Neuronal stem cell (in vitro differentiated cells): ENCODE measurements at regions not wholly inside any gene's neighbourhood (a gene's known extent, or its start where the extent isn't known, plus 50 kb on each side); places are given as distances from the start of the nearest gene placed in this dataset.

Source experiments
- DNase-seq: peaks from one replicate; pipeline ENCODE4 v3.0.0-alpha.2; 2013; ENCODE audit warnings: low spot score
- H2AFZ ChIP-seq: one replicate; pipeline ENCODE4 v1.6.1; 2013; ENCODE audit warnings: mild to moderate bottlenecking, low read length, inconsistent platforms
- H2AK5ac ChIP-seq: 2 replicates; pipeline ENCODE4 v1.6.1; 2013; ENCODE audit warnings: low read depth, mild to moderate bottlenecking, inconsistent platforms, low read length, moderate library complexity, mixed read lengths
- H2BK120ac ChIP-seq: 2 replicates; pipeline ENCODE4 v1.6.1; 2013; ENCODE audit warnings: low read depth, mild to moderate bottlenecking, inconsistent platforms, low read length, moderate library complexity, mixed read lengths
- H2BK12ac ChIP-seq: one replicate; pipeline ENCODE4 v1.6.1; 2013; ENCODE audit warnings: low read length, inconsistent platforms
- H2BK15ac ChIP-seq: 2 replicates; pipeline ENCODE4 v1.6.1; 2013; ENCODE audit warnings: mild to moderate bottlenecking, low read length, inconsistent platforms, mixed read lengths
- H2BK5ac ChIP-seq: one replicate; pipeline ENCODE4 v1.6.1; 2013; ENCODE audit warnings: inconsistent platforms, mild to moderate bottlenecking, low read length, moderate library complexity
- H3K14ac ChIP-seq: one replicate; pipeline ENCODE4 v1.6.1; 2013; ENCODE audit warnings: low read length, inconsistent platforms
- H3K18ac ChIP-seq: 2 replicates; pipeline ENCODE4 v1.6.1; 2013; ENCODE audit warnings: low read length, inconsistent platforms
- H3K23ac ChIP-seq: 2 replicates; pipeline ENCODE4 v1.6.1; 2013; ENCODE audit warnings: low read depth, mild to moderate bottlenecking, mixed read lengths, low read length, inconsistent platforms; ENCODE audit not compliant: poor library complexity
- H3K27ac ChIP-seq: replicated peaks from 3 replicates; pipeline ENCODE4 v1.5.1; 2013; ENCODE audit warnings: low read length, inconsistent platforms
- H3K27me3 ChIP-seq, 3 experiments: 2 replicates each; pipeline ENCODE4 v1.6.1; 2013; ENCODE audit warnings: low read length in 3 of 3, mild to moderate bottlenecking in 2 of 3, inconsistent platforms in 1 of 3, low read depth in 1 of 3, mixed read lengths in 1 of 3, moderate library complexity in 1 of 3; ENCODE audit not compliant: control insufficient read depth in 3 of 3, insufficient read depth in 3 of 3
- H3K36me3 ChIP-seq, 2 donors: replicated peaks in 1 of 2; 2 replicates each; pipeline ENCODE4 v1.6.1; 2013; ENCODE audit warnings: low read length in 2 of 2; ENCODE audit not compliant: control insufficient read depth in 2 of 2, insufficient read depth in 2 of 2
- H3K4ac ChIP-seq: 2 replicates; pipeline ENCODE4 v1.6.1; 2013; ENCODE audit warnings: inconsistent platforms, mild to moderate bottlenecking, low read length, moderate library complexity
- H3K4me1 ChIP-seq, 2 donors: 1 replicate in 1 of 2; 2 replicates in 1 of 2; pipeline ENCODE4 v1.6.1; 2013; ENCODE audit warnings: low read length in 2 of 2, low read depth in 1 of 2; ENCODE audit not compliant: control insufficient read depth in 2 of 2, insufficient read depth in 1 of 2
- H3K4me2 ChIP-seq: one replicate; pipeline ENCODE4 v1.6.1; 2013; ENCODE audit warnings: mild to moderate bottlenecking, low read length, inconsistent platforms; ENCODE audit not compliant: insufficient read depth, poor library complexity, severe bottlenecking
- H3K4me3 ChIP-seq, 2 donors: 2 replicates each; pipeline ENCODE4 v1.5.1; 2013; ENCODE audit warnings: low read length in 2 of 2, mild to moderate bottlenecking in 2 of 2, inconsistent platforms in 1 of 2, moderate library complexity in 1 of 2
- H3K79me1 ChIP-seq: one replicate; pipeline ENCODE4 v1.6.1; 2013; ENCODE audit warnings: low read depth, mild to moderate bottlenecking, inconsistent platforms, low read length, moderate library complexity
- H3K9ac ChIP-seq: one replicate; pipeline ENCODE4 v1.6.1; 2013; ENCODE audit warnings: mild to moderate bottlenecking, low read depth, low read length, inconsistent platforms; ENCODE audit not compliant: poor library complexity
- H3K9me3 ChIP-seq, 2 donors: replicated peaks in 1 of 2; 2 replicates each; pipeline versions ENCODE3 to v1.6.1; 2013; ENCODE audit warnings: low read length in 2 of 2, mild to moderate bottlenecking in 2 of 2, inconsistent platforms in 1 of 2, low read depth in 1 of 2, mixed read lengths in 1 of 2, moderate library complexity in 1 of 2; ENCODE audit not compliant: control insufficient read depth in 2 of 2, insufficient read depth in 1 of 2
- H4K8ac ChIP-seq: one replicate; pipeline ENCODE4 v1.6.1; 2013; ENCODE audit warnings: low read depth, mild to moderate bottlenecking, inconsistent platforms, low read length, moderate library complexity
- H4K91ac ChIP-seq: one replicate; pipeline ENCODE4 v1.6.1; 2013; ENCODE audit warnings: low read length, low read depth, mild to moderate bottlenecking, inconsistent platforms; ENCODE audit not compliant: poor library complexity
- WGBS, 2 donors: extraction: QIAGEN DNeasy Blood & Tissue Kit; methylation state at CpG; one replicate each; pipeline ENCODE4 v1.1.7; 2013; ENCODE audit warnings: missing lambda C conversion rate in 2 of 2, mixed read lengths in 1 of 2; ENCODE audit not compliant: insufficient read length in 2 of 2, insufficient replicate concordance in 1 of 2; ENCODE audit errors: extremely low coverage in 2 of 2; 5-methylcytosine and 5-hydroxymethylcytosine counted together

DNA sequence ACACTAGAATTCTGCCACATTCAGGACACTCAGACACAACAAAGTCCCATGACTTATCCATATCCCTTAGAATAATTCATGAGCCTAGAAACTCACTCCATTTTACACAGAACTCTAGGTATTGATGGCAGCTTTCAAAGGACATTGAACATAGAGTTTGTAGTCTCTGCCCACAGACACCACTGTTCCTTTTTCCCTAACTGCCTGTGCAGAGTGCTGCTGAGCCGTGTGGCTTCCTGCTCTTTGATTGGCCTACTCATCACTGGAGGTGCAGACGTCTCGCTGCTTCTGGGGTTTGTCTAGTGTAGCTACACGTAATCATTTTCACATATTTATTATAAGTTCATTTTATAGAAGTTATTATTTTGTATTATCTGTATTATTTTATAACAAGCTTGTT, 407.6 kb downstream of the PREX1 start:
- no peaks in the 10 kb centered on the region for H3K9me3 ChIP-seq
- no peak overlapping the region for H3K14ac ChIP-seq
- H3K4ac ChIP-seq, result no peak overlapping the region
- no peak overlapping the region for H2BK5ac ChIP-seq
- no peak overlapping the region for H3K18ac ChIP-seq
- H3K79me1 ChIP-seq, result no peaks in the 10 kb centered on the region
- no peak overlapping the region for H2BK15ac ChIP-seq
- H4K91ac ChIP-seq, result no peak overlapping the region
- H2BK120ac ChIP-seq, result no peak overlapping the region
- no peak overlapping the region for H2BK12ac ChIP-seq
- no peak overlapping the region for H2AK5ac ChIP-seq
- H3K9ac ChIP-seq, result no peak overlapping the region
- no peaks in the 10 kb centered on the region for H3K36me3 ChIP-seq
- no peak overlapping the region for H2AFZ ChIP-seq
- peaks cover 0 to 3% of the 10 kb centered on the region in 2 donors for H3K4me1 ChIP-seq
- no peak overlapping the region for H3K4me3 ChIP-seq
- no CpG with 5 or more reads among the region's 4 CpGs for WGBS, 2 donors
- H4K8ac ChIP-seq, result no peak overlapping the region
- no peak for DNase-seq
- no peak overlapping the region for H3K4me2 ChIP-seq
- no peak overlapping the region for H3K27ac ChIP-seq
- no peak overlapping the region for H3K23ac ChIP-seq
- H3K27me3 ChIP-seq, result no peaks in the 10 kb centered on the region

DNA sequence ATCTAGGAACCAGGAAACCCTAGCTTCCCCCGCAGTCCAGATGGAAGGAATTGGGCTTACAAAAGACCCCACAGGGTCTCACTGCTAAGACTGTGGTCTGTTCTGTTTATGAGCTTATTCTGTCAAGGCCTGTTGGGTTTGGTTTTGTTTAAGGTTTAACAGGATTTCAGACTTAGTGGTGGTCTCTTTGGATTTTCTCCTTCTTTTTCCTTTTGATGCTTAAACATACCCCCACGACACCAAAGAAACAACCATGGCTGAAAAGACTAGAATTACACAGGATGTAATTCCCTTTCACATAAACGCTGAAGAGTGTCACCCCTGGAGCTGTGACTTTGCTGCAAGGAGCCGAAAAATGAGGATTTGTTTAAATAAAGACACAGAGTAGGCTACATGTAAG, 408.6 kb downstream of the PREX1 start:
- DNase-seq, result no peak

GRCh38 chr20:48416002-48416401, 411.8 kb downstream of the PREX1 start:
- H3K23ac ChIP-seq, result no peak overlapping the region
- H3K36me3 ChIP-seq, result no peaks in the 10 kb centered on the region
- no peak overlapping the region for H2BK5ac ChIP-seq
- no peak overlapping the region for H4K91ac ChIP-seq
- no peak overlapping the region for H3K18ac ChIP-seq
- peaks cover 0 to 4% of the 10 kb centered on the region in 2 donors for H3K4me1 ChIP-seq
- H3K27ac ChIP-seq, result no peak overlapping the region
- no peak overlapping the region for H3K4ac ChIP-seq
- H3K27me3 ChIP-seq, result no peaks in the 10 kb centered on the region
- DNase-seq, result no peak
- H3K4me2 ChIP-seq, result no peak overlapping the region
- H2AFZ ChIP-seq, result no peak overlapping the region
- no peak overlapping the region for H4K8ac ChIP-seq
- no peak overlapping the region for H2BK120ac ChIP-seq
- no CpG with 5 or more reads among the region's 5 CpGs for WGBS, 2 donors
- no peaks in the 10 kb centered on the region for H3K79me1 ChIP-seq
- no peak overlapping the region for H3K9ac ChIP-seq
- H2AK5ac ChIP-seq, result no peak overlapping the region
- H3K14ac ChIP-seq, result no peak overlapping the region
- no peak overlapping the region for H2BK12ac ChIP-seq
- no peak overlapping the region for H2BK15ac ChIP-seq
- peaks cover 0 to 2% of the 10 kb centered on the region in 2 donors for H3K9me3 ChIP-seq
- H3K4me3 ChIP-seq, result no peak overlapping the region

More for the DNA sequence above, 408.6 kb downstream of the PREX1 start:
- Histone ChIP-seq H3K9ac (no peak overlapping the region), H2AK5ac (no peak overlapping the region), H3K27me3 (no peaks in the 10 kb centered on the region), H2BK120ac (no peak overlapping the region), H3K36me3 (no peaks in the 10 kb centered on the region), H3K18ac (no peak overlapping the region), H3K9me3 (no peaks in the 10 kb centered on the region), H2BK15ac (no peak overlapping the region), H3K4me3 (no peak overlapping the region), H3K27ac (no peak overlapping the region), H3K4ac (no peak overlapping the region), H3K4me2 (no peak overlapping the region), H3K4me1 (peaks cover 0 to 4% of the 10 kb centered on the region in 2 donors), H3K79me1 (no peaks in the 10 kb centered on the region), H3K14ac (no peak overlapping the region), H2AFZ (no peak overlapping the region), H2BK12ac (no peak overlapping the region), H2BK5ac (no peak overlapping the region), H4K8ac (no peak overlapping the region), H3K23ac (no peak overlapping the region), H4K91ac (no peak overlapping the region)
- WGBS, 2 donors, result no CpG with 5 or more reads among the region's 4 CpGs

DNA sequence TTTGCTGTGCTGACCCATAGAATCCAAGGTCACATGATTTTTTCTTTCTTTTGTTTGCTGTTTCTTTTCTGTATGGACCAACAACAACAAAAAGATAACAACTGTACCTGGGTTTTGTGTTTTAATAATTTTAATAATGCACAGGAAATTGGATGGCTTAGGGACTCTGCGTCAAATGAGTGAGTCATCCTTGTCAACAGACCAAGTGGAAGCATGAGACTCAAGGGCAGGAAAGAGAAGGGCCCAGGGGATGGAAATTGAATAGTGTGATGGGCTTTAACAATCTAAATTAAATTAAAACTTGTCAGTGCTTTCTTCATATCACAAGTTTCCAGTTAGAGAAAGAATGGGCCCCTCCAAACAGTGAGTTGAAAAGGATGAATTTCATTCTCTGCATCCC, 413.0 kb downstream of the PREX1 start:
- H3K36me3 ChIP-seq, result no peaks in the 10 kb centered on the region
- no peak overlapping the region for H2BK5ac ChIP-seq
- peaks cover 0 to 4% of the 10 kb centered on the region in 2 donors for H3K4me1 ChIP-seq
- no peak overlapping the region for H3K23ac ChIP-seq
- H2BK12ac ChIP-seq, result no peak overlapping the region
- H3K4ac ChIP-seq, result no peak overlapping the region
- no peak overlapping the region for H4K8ac ChIP-seq
- no peak overlapping the region for H3K9ac ChIP-seq
- no peak overlapping the region for H2AK5ac ChIP-seq
- H3K14ac ChIP-seq, result no peak overlapping the region
- H4K91ac ChIP-seq, result no peak overlapping the region
- H3K4me3 ChIP-seq, result no peak overlapping the region
- no peaks in the 10 kb centered on the region for H3K79me1 ChIP-seq
- no peak for DNase-seq
- no peak overlapping the region for H3K18ac ChIP-seq
- H3K9me3 ChIP-seq, result peaks cover 0 to 2% of the 10 kb centered on the region in 2 donors
- no peak overlapping the region for H2BK120ac ChIP-seq
- H2BK15ac ChIP-seq, result no peak overlapping the region
- H2AFZ ChIP-seq, result no peak overlapping the region
- no peak overlapping the region for H3K27ac ChIP-seq
- H3K27me3 ChIP-seq, result no peaks in the 10 kb centered on the region
- no CpG with 5 or more reads among the region's 1 CpG for WGBS, 2 donors
- H3K4me2 ChIP-seq, result no peak overlapping the region
